ENCODE measurements at regions not wholly inside any gene's neighbourhood (a gene's known extent, or its start where the extent isn't known, plus 50 kb on each side); places are given as distances from the start of the nearest gene placed in this dataset.

GRCh38 chr4:19119904-19120560, 1098.5 kb upstream of the LCORL start:
- DNase-seq (no peak), ATAC-seq (no peak)
- no peaks in the 10 kb centered on the region for H3K36me3 ChIP-seq
- TF ChIP-seq CTCF (IDR thresholded peaks at IDR 0.05), result no peak
- H3K4me3 ChIP-seq, result no peak overlapping the region
- no peaks in the 10 kb centered on the region for H3K9me3 ChIP-seq
- intact Hi-C loops (cut with DNase I), result no loop called here
- no peak overlapping the region for H3K27ac ChIP-seq
- H3K27me3 ChIP-seq (ENCODE audit: low read depth), result no peaks in the 10 kb centered on the region
- no peaks in the 10 kb centered on the region for H3K4me1 ChIP-seq

GRCh38 chr4:19117022-19117421, 1095.5 kb upstream of the LCORL start:
- ATAC-seq, result no peak
- no peak overlapping the region for H3K4me3 ChIP-seq

GRCh38 chr4:19104176-19104575, 1082.6 kb upstream of the LCORL start:
- Histone ChIP-seq H3K4me3 (no peak overlapping the region), H3K36me3 (no peaks in the 10 kb centered on the region), H3K9me3 (no peaks in the 10 kb centered on the region), H3K4me1 (no peaks in the 10 kb centered on the region), H3K27ac (no peak overlapping the region), H3K27me3 (ENCODE audit: low read depth) (no peaks in the 10 kb centered on the region)
- TF ChIP-seq CTCF (IDR thresholded peaks at IDR 0.05), result no peak
- no peak for ATAC-seq
- DNase-seq, result no peak
- intact Hi-C loops (cut with DNase I), result no loop called here

More at GRCh38 chr4:19117022-19117421, 1095.5 kb upstream of the LCORL start:
- DNase-seq, result no peak
- TF ChIP-seq CTCF (IDR thresholded peaks at IDR 0.05), result no peak
- Histone ChIP-seq H3K4me1 (no peaks in the 10 kb centered on the region), H3K36me3 (no peaks in the 10 kb centered on the region), H3K27ac (no peak overlapping the region), H3K27me3 (ENCODE audit: low read depth) (no peaks in the 10 kb centered on the region), H3K9me3 (no peaks in the 10 kb centered on the region)
- intact Hi-C loops (cut with DNase I), result no loop called here

- H3K4me3 ChIP-seq, result no peak overlapping the region
- no peak overlapping the region for H3K27ac ChIP-seq
- no peaks in the 10 kb centered on the region for H3K9me3 ChIP-seq
- intact Hi-C loops (cut with DNase I), result no loop called here
- DNase-seq, result no peak
- TF ChIP-seq CTCF (IDR thresholded peaks at IDR 0.05), result no peak
- H3K27me3 ChIP-seq (ENCODE audit: low read depth), result no peaks in the 10 kb centered on the region
- no peak for ATAC-seq
- no peaks in the 10 kb centered on the region for H3K36me3 ChIP-seq
- H3K4me1 ChIP-seq, result no peaks in the 10 kb centered on the region
These were observed 1074.0 kb upstream of the LCORL start for GRCh38 chr4:19095491-19096046.

GRCh38 chr4:19093951-19094350, 1072.4 kb upstream of the LCORL start:
- Histone ChIP-seq H3K9me3 (no peaks in the 10 kb centered on the region), H3K27ac (no peak overlapping the region), H3K4me3 (no peak overlapping the region), H3K4me1 (no peaks in the 10 kb centered on the region), H3K27me3 (ENCODE audit: low read depth) (no peaks in the 10 kb centered on the region), H3K36me3 (no peaks in the 10 kb centered on the region)
- no peak for DNase-seq
- intact Hi-C loops (cut with DNase I), result no loop called here
- no peak for TF ChIP-seq CTCF (IDR thresholded peaks at IDR 0.05)
- ATAC-seq, result no peak

Data from lower lobe of right lung (tissue), 2 donors.